IMR-90 (cell line): ENCODE measurements at regions not wholly inside any gene's neighbourhood (a gene's known extent, or its start where the extent isn't known, plus 50 kb on each side); places are given as distances from the start of the nearest gene placed in this dataset.

Experiments
- ATAC-seq: fragments of 200-7000 bp; cut with Tn5 transposase; 2 replicates; pipeline ENCODE4 v1.9.1; 2020; ENCODE audit warnings: low read depth, mild to moderate bottlenecking, moderate library complexity
- BruUV-seq: library from RNA; stranded (reverse); fragments of 400-500 nt; replicated peaks from 2 replicates; lab custom pipeline; 2021; lab: Mats Ljungman, UMichigan
- CTCF ChIA-PET: fragments of 300-600 bp; formaldehyde crosslinking; extraction: SDS; loops from one replicate; lab custom pipeline; 2021; ENCODE audit warnings: antibody characterized with exemption; lab: Yijun Ruan, JAX
- POLR2A ChIA-PET: fragments of 300-600 bp; sonication (Branson Sonifier 250); formaldehyde crosslinking; loops from one replicate; lab custom pipeline; 2022; ENCODE audit warnings: antibody characterized with exemption; ENCODE audit not compliant: unreplicated experiment; lab: Charles Lee
- DNase-seq: peaks from one replicate; pipeline ENCODE4 v3.0.0; 2013
- H2AFZ ChIP-seq: replicated peaks from 2 replicates; pipeline ENCODE3; 2013; ENCODE audit warnings: low read length, mild to moderate bottlenecking; ENCODE audit not compliant: poor library complexity
- H2AK5ac ChIP-seq: 2 replicates; pipeline ENCODE4 v1.6.1; 2013; ENCODE audit warnings: low read depth, low read length, inconsistent platforms
- H2AK9ac ChIP-seq: replicated peaks from 2 replicates; pipeline ENCODE3; 2013; ENCODE audit warnings: mild to moderate bottlenecking, low read depth, low read length, moderate library complexity; ENCODE audit not compliant: poor library complexity
- H2BK120ac ChIP-seq: 2 replicates; pipeline ENCODE4 v1.6.1; 2013; ENCODE audit warnings: low read depth, low read length, inconsistent platforms
- H2BK15ac ChIP-seq: 3 replicates; pipeline ENCODE4 v1.6.1; 2013; ENCODE audit warnings: low read depth, low read length, inconsistent platforms
- H2BK20ac ChIP-seq: 2 replicates; pipeline ENCODE4 v1.6.1; 2013; ENCODE audit warnings: low read depth, mild to moderate bottlenecking, inconsistent platforms, low read length, moderate library complexity
- H2BK5ac ChIP-seq: 2 replicates; pipeline ENCODE4 v1.6.1; 2013; ENCODE audit warnings: mild to moderate bottlenecking, low read depth, low read length, inconsistent platforms; ENCODE audit not compliant: poor library complexity, severe bottlenecking
- H3K14ac ChIP-seq: replicated peaks from 2 replicates; pipeline ENCODE4 v1.6.1; 2013; ENCODE audit warnings: low read depth, low read length, inconsistent platforms
- H3K18ac ChIP-seq: 2 replicates; pipeline ENCODE4 v1.6.1; 2013; ENCODE audit warnings: low read depth, low read length, control low read depth
- H3K23ac ChIP-seq: 2 replicates; pipeline ENCODE4 v1.6.1; 2013; ENCODE audit warnings: low read depth, low read length, inconsistent platforms
- H3K27ac ChIP-seq: 2 replicates; pipeline ENCODE4 v1.5.1; 2013; ENCODE audit warnings: mild to moderate bottlenecking, control low read depth, low read length; ENCODE audit not compliant: insufficient read depth
- H3K27me3 ChIP-seq: 2 replicates; pipeline ENCODE4 v1.6.1; 2013; ENCODE audit warnings: low read length; ENCODE audit not compliant: control insufficient read depth, insufficient read depth
- H3K36me3 ChIP-seq: 2 replicates; pipeline ENCODE4 v1.6.1; 2013; ENCODE audit warnings: low read length, mixed read lengths; ENCODE audit not compliant: control insufficient read depth, insufficient read depth
- H3K4ac ChIP-seq: 2 replicates; pipeline ENCODE4 v1.6.1; 2013; ENCODE audit warnings: low read depth, low read length, inconsistent platforms
- H3K4me1 ChIP-seq: 2 replicates; pipeline ENCODE4 v1.6.1; 2013; ENCODE audit warnings: low read length, mixed read lengths; ENCODE audit not compliant: control insufficient read depth, insufficient read depth
- H3K4me2 ChIP-seq: 2 replicates; pipeline ENCODE4 v1.6.1; 2013; ENCODE audit warnings: low read depth, mild to moderate bottlenecking, control low read depth, low read length, moderate library complexity
- H3K4me3 ChIP-seq: 2 replicates; pipeline ENCODE4 v1.5.1; 2013; ENCODE audit warnings: low read depth, mild to moderate bottlenecking, control low read depth, low read length, moderate library complexity; ENCODE audit not compliant: insufficient read depth
- H3K56ac ChIP-seq: 2 replicates; pipeline ENCODE4 v1.6.1; 2013; ENCODE audit warnings: low read length, inconsistent platforms; ENCODE audit not compliant: insufficient read depth; ENCODE audit errors: extremely low read depth
- H3K79me1 ChIP-seq, 2 experiments: 2 replicates each; pipeline ENCODE4 v1.6.1; 2013; ENCODE audit warnings: low read length in 2 of 2, inconsistent platforms in 1 of 2, low read depth in 1 of 2
- H3K9ac ChIP-seq: 2 replicates; pipeline ENCODE4 v1.6.1; 2013; ENCODE audit warnings: low read depth, low read length, control low read depth
- H3K9me1 ChIP-seq: 2 replicates; pipeline ENCODE4 v1.6.1; 2013; ENCODE audit warnings: low read length, inconsistent platforms; ENCODE audit not compliant: insufficient read depth
- H3K9me3 ChIP-seq: 2 replicates; pipeline ENCODE4 v1.6.1; 2013; ENCODE audit warnings: low read length; ENCODE audit not compliant: control insufficient read depth, insufficient read depth
- H4K20me1 ChIP-seq: 2 replicates; pipeline ENCODE4 v1.6.1; 2013; ENCODE audit warnings: low read length, inconsistent platforms; ENCODE audit not compliant: insufficient read depth
- H4K5ac ChIP-seq: 2 replicates; pipeline ENCODE4 v1.6.1; 2013; ENCODE audit warnings: mild to moderate bottlenecking, low read depth, low read length, control low read depth
- H4K8ac ChIP-seq, 2 experiments: 2 replicates each; pipeline ENCODE4 v1.6.1; 2013; ENCODE audit warnings: low read depth in 2 of 2, low read length in 2 of 2, control low read depth in 1 of 2, inconsistent platforms in 1 of 2
- H4K91ac ChIP-seq: 2 replicates; pipeline ENCODE4 v1.6.1; 2013; ENCODE audit warnings: low read depth, low read length, inconsistent platforms; ENCODE audit not compliant: insufficient read depth
- FOS ChIP-seq: fragments of 150-350 bp; IDR thresholded peaks from 2 replicates; pipeline ENCODE4 v1.6.1; 2016; ENCODE audit warnings: low read depth, low read length
- NFE2L2 ChIP-seq: fragments of 150-350 bp; IDR thresholded peaks from 2 replicates; pipeline ENCODE4 v1.6.1; 2016; ENCODE audit warnings: low read depth, mild to moderate bottlenecking, low read length
- RCOR1 ChIP-seq: IDR thresholded peaks from 2 replicates; pipeline ENCODE4 v1.6.1; 2012; ENCODE audit warnings: mild to moderate bottlenecking, low read length, improper control_type of control experiment; ENCODE audit not compliant: insufficient replicate concordance
- SMC3 ChIP-seq: fragments of 150-350 bp; IDR thresholded peaks from 2 replicates; pipeline ENCODE4 v1.6.1; 2016; ENCODE audit warnings: low read depth, mild to moderate bottlenecking, antibody characterized with exemption, low read length, moderate library complexity
- WGBS, 2 experiments: methylation state at CpG; one replicate each; pipeline versions ENCODE4 v1.1.5 to v1.1.7; 2013; ENCODE audit warnings: missing lambda C conversion rate in 2 of 2; ENCODE audit not compliant: insufficient read length in 1 of 2; ENCODE audit errors: extremely low coverage in 2 of 2; 5-methylcytosine and 5-hydroxymethylcytosine counted together
- dilution Hi-C: fragments of 300-500 bp; cut with HindIII; formaldehyde crosslinking; loops from one replicate; pipeline ENCODE4 v1.14.3; 2018; ENCODE audit warnings: low sequenced_read_pairs; ENCODE audit not compliant: unreplicated experiment
- in situ Hi-C: fragments of 300-500 bp; cut with MboI; formaldehyde crosslinking; loops from 3 replicates; pipeline ENCODE4 v1.14.3; 2019; ENCODE audit warnings: low sequenced_read_pairs, inconsistent platforms, mixed read lengths
- intact Hi-C: fragments of 100-400 bp; cut with micrococcal nuclease; formaldehyde crosslinking; loops from 2 replicates; pipeline ENCODE4 v1.10.0; 2022
- TF ChIP-seq, protein P1 (sequence below): fragments of 150-350 bp; IDR thresholded peaks from 2 replicates; pipeline ENCODE4 v1.6.1; 2016; ENCODE audit warnings: low read depth, mild to moderate bottlenecking, low read length, moderate library complexity, borderline replicate concordance
- TF ChIP-seq, protein P2 (sequence below): fragments of 150-350 bp; IDR thresholded peaks from 2 replicates; pipeline ENCODE4 v1.6.1; 2017; ENCODE audit warnings: mild to moderate bottlenecking, antibody characterized with exemption, low read length, low read depth

GRCh38 chr10:120705309-120705708, 145.9 kb upstream of the WDR11 start:
- in situ Hi-C loops = no loop called here
- no peaks in the 10 kb centered on the region for H3K27me3 ChIP-seq
- no peak overlapping the region for H3K18ac ChIP-seq
- no peak overlapping the region for H4K8ac ChIP-seq
- no peak overlapping the region for H3K9ac ChIP-seq
- no peak overlapping the region for H2BK20ac ChIP-seq
- no peak overlapping the region for H2BK120ac ChIP-seq
- H3K23ac ChIP-seq = no peak overlapping the region
- ChIA-PET POLR2A (no interaction called here), CTCF (no interaction called here)
- ATAC-seq = no peak
- no peak overlapping the region for H3K56ac ChIP-seq
- H3K4me3 ChIP-seq = no peak overlapping the region
- no TSS peak for BruUV-seq
- no peaks in the 10 kb centered on the region for H3K4me1 ChIP-seq
- no peak overlapping the region for H2BK15ac ChIP-seq
- H2AFZ ChIP-seq = no peak overlapping the region
- no CpG with 5 or more reads among the region's 4 CpGs for WGBS, 2 experiments
- H4K20me1 ChIP-seq = no peaks in the 10 kb centered on the region
- no peaks in the 10 kb centered on the region for H3K9me1 ChIP-seq
- H3K27ac ChIP-seq = no peak overlapping the region
- H3K14ac ChIP-seq = no peak overlapping the region
- dilution Hi-C loops = no loop called here
- H4K5ac ChIP-seq = no peak overlapping the region
- TF ChIP-seq SMC3 = no peak
- TF ChIP-seq, protein P1, sequence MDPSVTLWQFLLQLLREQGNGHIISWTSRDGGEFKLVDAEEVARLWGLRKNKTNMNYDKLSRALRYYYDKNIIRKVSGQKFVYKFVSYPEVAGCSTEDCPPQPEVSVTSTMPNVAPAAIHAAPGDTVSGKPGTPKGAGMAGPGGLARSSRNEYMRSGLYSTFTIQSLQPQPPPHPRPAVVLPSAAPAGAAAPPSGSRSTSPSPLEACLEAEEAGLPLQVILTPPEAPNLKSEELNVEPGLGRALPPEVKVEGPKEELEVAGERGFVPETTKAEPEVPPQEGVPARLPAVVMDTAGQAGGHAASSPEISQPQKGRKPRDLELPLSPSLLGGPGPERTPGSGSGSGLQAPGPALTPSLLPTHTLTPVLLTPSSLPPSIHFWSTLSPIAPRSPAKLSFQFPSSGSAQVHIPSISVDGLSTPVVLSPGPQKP = no peak
- TF ChIP-seq FOS = no peak
- no peak for TF ChIP-seq NFE2L2
- TF ChIP-seq, protein P2, sequence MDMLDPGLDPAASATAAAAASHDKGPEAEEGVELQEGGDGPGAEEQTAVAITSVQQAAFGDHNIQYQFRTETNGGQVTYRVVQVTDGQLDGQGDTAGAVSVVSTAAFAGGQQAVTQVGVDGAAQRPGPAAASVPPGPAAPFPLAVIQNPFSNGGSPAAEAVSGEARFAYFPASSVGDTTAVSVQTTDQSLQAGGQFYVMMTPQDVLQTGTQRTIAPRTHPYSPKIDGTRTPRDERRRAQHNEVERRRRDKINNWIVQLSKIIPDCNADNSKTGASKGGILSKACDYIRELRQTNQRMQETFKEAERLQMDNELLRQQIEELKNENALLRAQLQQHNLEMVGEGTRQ = no peak
- no peak for TF ChIP-seq RCOR1
- H2AK5ac ChIP-seq = no peak overlapping the region
- no peak overlapping the region for H2BK5ac ChIP-seq
- no peak overlapping the region for H3K4ac ChIP-seq
- no peaks in the 10 kb centered on the region for H3K36me3 ChIP-seq
- H4K91ac ChIP-seq = no peak overlapping the region
- H3K4me2 ChIP-seq = no peak overlapping the region
- H2AK9ac ChIP-seq = no peak overlapping the region
- H3K79me1 ChIP-seq = no peaks in the 10 kb centered on the region
- DNase-seq = no peak
- intact Hi-C loops = no loop called here
- peaks cover 13% of the 10 kb centered on the region for H3K9me3 ChIP-seq
